HL-60 (cell line): ENCODE measurements at regions not wholly inside any gene's neighbourhood (a gene's known extent, or its start where the extent isn't known, plus 50 kb on each side); places are given as distances from the start of the nearest gene placed in this dataset.

Experiments
- DNase-seq, 2 experiments: peaks; one replicate each; pipeline ENCODE4 v3.0.0-alpha.2; 2010 to 2020; ENCODE audit warnings: low read depth in 1 of 2, low spot score in 1 of 2
- H3K27ac ChIP-seq: fragments of 250-450 bp; sonication (Bioruptor Pico); replicated peaks from 2 replicates; pipeline ENCODE4 v1.5.1; 2020; ENCODE audit warnings: mild to moderate bottlenecking, moderate library complexity
- H3K27me3 ChIP-seq: fragments of 250-450 bp; sonication (Bioruptor Pico); 2 replicates; pipeline ENCODE4 v1.5.1; 2021; ENCODE audit warnings: mild to moderate bottlenecking, moderate library complexity; ENCODE audit not compliant: insufficient read depth, poor library complexity, severe bottlenecking
- H3K4me3 ChIP-seq: replicated peaks from 2 replicates; pipeline ENCODE4 v1.5.1; 2011; ENCODE audit warnings: mild to moderate bottlenecking, control low read depth, low read length; ENCODE audit not compliant: insufficient read depth
- CTCF ChIP-seq: IDR thresholded peaks from one replicate; pipeline ENCODE4 v1.5.1; 2011; ENCODE audit warnings: low read length, control low read depth, inconsistent platforms; ENCODE audit not compliant: insufficient read depth
- GABPA ChIP-seq: IDR thresholded peaks from 2 replicates; pipeline ENCODE4 v1.6.1; 2012; ENCODE audit warnings: low read depth
- POLR2AphosphoS5 ChIP-seq: IDR thresholded peaks from 2 replicates; pipeline ENCODE4 v1.6.1; 2012; ENCODE audit warnings: low read depth
- REST ChIP-seq: IDR thresholded peaks from 2 replicates; pipeline ENCODE4 v1.6.1; 2012; ENCODE audit warnings: low read depth; ENCODE audit not compliant: insufficient replicate concordance
- SPI1 ChIP-seq: IDR thresholded peaks from 2 replicates; pipeline ENCODE4 v1.6.1; 2012; ENCODE audit warnings: low read depth, mild to moderate bottlenecking, borderline replicate concordance

- Histone ChIP-seq H3K27ac (no peak overlapping the region), H3K27me3 (no peaks in the 10 kb centered on the region), H3K4me3 (no peak overlapping the region)
- no peak for DNase-seq
- TF ChIP-seq REST (no peak), GABPA (no peak), CTCF (no peak), SPI1 (no peak), POLR2AphosphoS5 (no peak)
Observed at GRCh38 chr6:4352322-4352669, 216.9 kb upstream of the ECI2 start.

GRCh38 chr6:4351520-4352321 lies 216.3 kb upstream of the ECI2 start:
- no peak for TF ChIP-seq CTCF
- TF ChIP-seq REST, result no peak
- no peak for TF ChIP-seq GABPA
- TF ChIP-seq SPI1, result no peak
- no peak for TF ChIP-seq POLR2AphosphoS5
- Histone ChIP-seq H3K27me3 (no peaks in the 10 kb centered on the region), H3K27ac (no peak overlapping the region), H3K4me3 (no peak overlapping the region)
- DNase-seq, result no peak

GRCh38 chr6:4350567-4351519 lies 215.5 kb upstream of the ECI2 start:
- Histone ChIP-seq H3K4me3 (no peak overlapping the region), H3K27me3 (no peaks in the 10 kb centered on the region), H3K27ac (no peak overlapping the region)
- no peak for TF ChIP-seq POLR2AphosphoS5
- no peak for TF ChIP-seq CTCF
- no peak for TF ChIP-seq SPI1
- no peak for DNase-seq
